B cell (primary cell): ENCODE measurements at regions not wholly inside any gene's neighbourhood (a gene's known extent, or its start where the extent isn't known, plus 50 kb on each side); places are given as distances from the start of the nearest gene placed in this dataset.

Experiments used
- EZH2 ChIP-seq: IDR thresholded peaks from 2 replicates; pipeline ENCODE4 v1.6.1; 2012; ENCODE audit warnings: borderline replicate concordance, low read depth, mild to moderate bottlenecking, moderate library complexity, low read length; ENCODE audit not compliant: insufficient read depth, poor library complexity, severe bottlenecking
- TF ChIP-seq, protein P1 (sequence below): fragments of 200-600 bp; IDR thresholded peaks from one replicate; pipeline ENCODE4 v1.8.0; 2022; ENCODE audit warnings: antibody characterized with exemption, mild to moderate bottlenecking

GRCh38 chr21:14598065-14598464 is 52.0 kb upstream of the SAMSN1 start:
- TF ChIP-seq EZH2 = no peak
- TF ChIP-seq, protein P1, sequence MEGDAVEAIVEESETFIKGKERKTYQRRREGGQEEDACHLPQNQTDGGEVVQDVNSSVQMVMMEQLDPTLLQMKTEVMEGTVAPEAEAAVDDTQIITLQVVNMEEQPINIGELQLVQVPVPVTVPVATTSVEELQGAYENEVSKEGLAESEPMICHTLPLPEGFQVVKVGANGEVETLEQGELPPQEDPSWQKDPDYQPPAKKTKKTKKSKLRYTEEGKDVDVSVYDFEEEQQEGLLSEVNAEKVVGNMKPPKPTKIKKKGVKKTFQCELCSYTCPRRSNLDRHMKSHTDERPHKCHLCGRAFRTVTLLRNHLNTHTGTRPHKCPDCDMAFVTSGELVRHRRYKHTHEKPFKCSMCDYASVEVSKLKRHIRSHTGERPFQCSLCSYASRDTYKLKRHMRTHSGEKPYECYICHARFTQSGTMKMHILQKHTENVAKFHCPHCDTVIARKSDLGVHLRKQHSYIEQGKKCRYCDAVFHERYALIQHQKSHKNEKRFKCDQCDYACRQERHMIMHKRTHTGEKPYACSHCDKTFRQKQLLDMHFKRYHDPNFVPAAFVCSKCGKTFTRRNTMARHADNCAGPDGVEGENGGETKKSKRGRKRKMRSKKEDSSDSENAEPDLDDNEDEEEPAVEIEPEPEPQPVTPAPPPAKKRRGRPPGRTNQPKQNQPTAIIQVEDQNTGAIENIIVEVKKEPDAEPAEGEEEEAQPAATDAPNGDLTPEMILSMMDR = no peak
